Mesodermal cell (in vitro differentiated cells): ENCODE measurements at regions not wholly inside any gene's neighbourhood (a gene's known extent, or its start where the extent isn't known, plus 50 kb on each side); places are given as distances from the start of the nearest gene placed in this dataset.

Experiments
- H3K27ac ChIP-seq: 2 replicates; pipeline ENCODE4 v1.7.0; 2013; ENCODE audit warnings: mild to moderate bottlenecking, low read depth, low read length, moderate library complexity; ENCODE audit not compliant: severe bottlenecking
- H3K36me3 ChIP-seq: 2 replicates; pipeline ENCODE4 v1.7.1; 2013; ENCODE audit warnings: mild to moderate bottlenecking, low read length, moderate library complexity; ENCODE audit not compliant: control insufficient read depth, insufficient read depth
- H3K4me1 ChIP-seq: one replicate; pipeline ENCODE4 v1.7.1; 2013; ENCODE audit warnings: mild to moderate bottlenecking, low read length; ENCODE audit not compliant: insufficient read depth, control insufficient read depth, poor library complexity, severe bottlenecking
- H3K4me3 ChIP-seq: 2 replicates; pipeline ENCODE4 v1.7.0; 2013; ENCODE audit warnings: low read length, control low read depth, mild to moderate bottlenecking; ENCODE audit not compliant: insufficient read depth, poor library complexity, severe bottlenecking; ENCODE audit errors: extremely low read depth
- H3K9me3 ChIP-seq: 2 replicates; pipeline ENCODE4 v1.7.1; 2013; ENCODE audit warnings: mild to moderate bottlenecking, low read length, moderate library complexity; ENCODE audit not compliant: control insufficient read depth
- WGBS, 2 experiments: methylation state at CpG; one replicate each; pipeline ENCODE4 v1.1.5; 2013; ENCODE audit warnings: missing lambda C conversion rate in 2 of 2; ENCODE audit not compliant: insufficient coverage in 2 of 2; 5-methylcytosine and 5-hydroxymethylcytosine counted together

DNA sequence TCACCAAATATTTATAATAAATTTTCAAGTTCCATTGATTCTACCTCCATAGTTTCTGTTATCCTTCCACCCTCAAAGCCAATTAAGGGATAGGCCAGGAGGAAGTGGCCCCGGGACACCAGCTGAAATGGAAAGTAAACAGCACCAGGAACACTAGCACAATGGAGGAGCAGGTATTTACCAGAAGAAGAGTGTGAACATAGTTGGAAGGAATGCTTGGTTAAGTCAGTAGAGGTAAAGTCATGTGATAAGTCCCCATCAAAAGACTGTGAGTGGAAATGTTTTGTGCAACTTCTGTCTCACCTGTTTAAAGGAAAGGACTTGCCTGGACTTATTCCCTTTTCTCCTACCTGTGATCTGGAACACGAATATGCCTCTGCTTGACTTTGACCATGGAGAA, 146.7 kb upstream of the RAI14 start:
- Histone ChIP-seq H3K4me3 (no peak overlapping the region), H3K36me3 (no peaks in the 10 kb centered on the region), H3K27ac (no peak overlapping the region), H3K4me1 (peaks cover 7% of the 10 kb centered on the region), H3K9me3 (no peaks in the 10 kb centered on the region)
- WGBS, 2 experiments, result 80% methylated on average over 2 of the region's 2 CpGs; no CpG with 5 or more reads in 1 of the 2 experiments

DNA sequence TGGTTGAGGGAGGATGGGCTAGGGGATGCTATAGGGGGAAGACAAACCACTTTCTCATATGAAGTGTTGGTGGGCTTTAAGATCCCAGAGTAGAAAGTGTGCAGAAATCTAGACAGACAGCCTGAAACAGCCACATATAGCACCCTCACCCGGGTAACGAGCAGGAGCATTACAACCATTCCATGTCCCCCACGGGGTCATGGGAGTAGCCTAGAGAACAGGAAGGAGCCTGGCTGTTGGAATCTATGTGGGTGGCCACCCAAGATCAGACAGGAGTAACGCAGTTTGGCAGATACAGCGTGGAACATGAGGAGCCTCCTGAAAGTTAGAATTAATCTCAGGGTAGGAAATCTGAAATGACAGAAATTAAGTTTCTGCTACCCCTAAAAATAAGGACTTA, 146.1 kb upstream of the RAI14 start:
- 65 to 69% methylated on average over 3 to 4 of the region's 5 CpGs for WGBS, 2 experiments
- no peak overlapping the region for H3K27ac ChIP-seq
- no peak overlapping the region for H3K4me3 ChIP-seq
- peaks cover 7% of the 10 kb centered on the region for H3K4me1 ChIP-seq
- H3K9me3 ChIP-seq, result no peaks in the 10 kb centered on the region
- no peaks in the 10 kb centered on the region for H3K36me3 ChIP-seq

DNA sequence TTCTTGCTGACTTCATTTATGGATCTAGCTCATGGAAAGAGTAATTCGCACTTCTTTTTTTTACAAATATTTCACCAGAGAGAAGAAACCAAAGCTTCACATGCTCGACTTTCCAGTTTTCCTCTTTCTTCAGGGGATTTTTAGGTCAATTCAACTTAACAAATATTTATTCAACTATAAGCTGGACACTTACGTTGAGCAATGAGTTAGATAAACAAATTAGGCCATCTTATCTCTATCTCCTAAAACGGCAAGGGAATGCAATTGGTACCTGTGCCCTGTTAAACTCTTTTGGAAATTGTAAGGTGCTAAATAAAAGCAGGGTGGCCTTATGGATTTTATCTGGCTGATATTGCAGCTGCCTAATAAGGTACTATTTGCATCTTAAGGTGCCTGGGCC, 145.1 kb upstream of the RAI14 start:
- no peak overlapping the region for H3K4me3 ChIP-seq
- WGBS, 2 experiments, result 76 to 100% methylated on average over 1 to 2 of the region's 4 CpGs
- no peak overlapping the region for H3K27ac ChIP-seq
- no peaks in the 10 kb centered on the region for H3K36me3 ChIP-seq
- peaks cover 7% of the 10 kb centered on the region for H3K4me1 ChIP-seq
- H3K9me3 ChIP-seq, result no peaks in the 10 kb centered on the region

DNA sequence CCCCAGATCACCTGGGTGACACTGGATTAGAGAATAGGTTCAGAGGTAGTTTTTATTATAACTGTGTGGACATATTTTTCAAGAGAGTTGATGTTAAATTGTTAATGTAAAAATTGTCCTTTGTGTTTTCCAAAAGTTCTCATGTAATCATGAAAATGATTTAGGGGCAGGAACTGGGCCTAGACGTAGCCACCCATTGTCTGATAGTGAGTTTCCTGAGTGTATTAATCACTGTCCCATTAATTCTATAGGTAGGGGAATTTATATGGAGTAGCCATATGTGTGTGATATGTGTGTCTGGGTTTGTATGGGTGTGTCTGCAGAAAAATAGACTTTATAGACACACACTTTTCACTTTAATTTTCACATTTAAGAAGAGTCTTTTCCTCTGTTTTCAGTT, 144.6 kb upstream of the RAI14 start:
- H3K4me3 ChIP-seq, result no peak overlapping the region
- no peak overlapping the region for H3K27ac ChIP-seq
- WGBS, 2 experiments, result 83% methylated on average over 1 of the region's 1 CpG; no CpG with 5 or more reads in 1 of the 2 experiments
- peaks cover 7% of the 10 kb centered on the region for H3K4me1 ChIP-seq
- H3K9me3 ChIP-seq, result no peaks in the 10 kb centered on the region
- no peaks in the 10 kb centered on the region for H3K36me3 ChIP-seq

DNA sequence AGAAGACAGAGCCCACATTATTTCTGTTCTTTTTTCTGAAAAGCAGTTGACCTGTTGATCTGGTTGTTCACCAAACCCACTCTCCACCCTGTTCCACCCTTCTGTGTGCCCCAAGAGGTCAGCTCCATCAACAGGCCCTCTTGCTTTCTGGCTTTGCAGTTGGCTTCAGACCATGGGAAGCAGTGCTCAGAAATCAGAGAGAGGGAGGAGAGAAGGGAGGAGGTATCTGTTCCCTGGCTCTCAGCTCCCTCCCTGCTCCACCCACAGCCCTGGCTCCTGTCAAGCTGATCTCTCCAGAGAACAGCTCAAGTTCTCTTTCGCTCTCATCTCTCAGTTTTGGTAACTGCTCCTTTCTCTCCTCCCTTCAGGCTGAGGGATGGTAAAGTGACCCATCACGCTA, 144.2 kb upstream of the RAI14 start:
- H3K36me3 ChIP-seq, result no peaks in the 10 kb centered on the region
- no peak overlapping the region for H3K27ac ChIP-seq
- no peaks in the 10 kb centered on the region for H3K9me3 ChIP-seq
- WGBS, 2 experiments, result 67 to 82% methylated on average over 2 of the region's 2 CpGs
- no peak overlapping the region for H3K4me3 ChIP-seq
- peaks cover 7% of the 10 kb centered on the region for H3K4me1 ChIP-seq

DNA sequence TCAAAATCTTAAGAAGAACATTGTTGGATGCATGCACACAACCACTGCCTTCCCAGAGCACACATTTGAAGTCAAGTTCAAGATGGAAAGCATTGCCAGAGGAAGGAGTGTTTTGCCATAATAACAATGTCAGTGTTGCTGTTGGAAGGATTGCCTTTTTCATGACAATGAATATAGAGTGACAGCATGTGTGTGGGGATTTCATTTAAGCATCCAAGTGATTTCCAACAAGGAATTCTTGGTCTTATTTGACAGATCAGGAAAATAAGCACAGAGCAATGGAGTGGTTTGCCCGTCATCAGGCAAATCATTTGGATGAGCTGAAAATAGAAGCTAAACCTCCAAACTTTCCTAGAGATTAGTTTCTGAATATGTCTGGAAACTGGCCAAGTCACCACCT, 140.0 kb upstream of the RAI14 start:
- Histone ChIP-seq H3K36me3 (no peaks in the 10 kb centered on the region), H3K27ac (no peak overlapping the region), H3K9me3 (no peaks in the 10 kb centered on the region), H3K4me3 (no peak overlapping the region), H3K4me1 (no peaks in the 10 kb centered on the region)
- 90 to 100% methylated on average over 1 of the region's 1 CpG for WGBS, 2 experiments

DNA sequence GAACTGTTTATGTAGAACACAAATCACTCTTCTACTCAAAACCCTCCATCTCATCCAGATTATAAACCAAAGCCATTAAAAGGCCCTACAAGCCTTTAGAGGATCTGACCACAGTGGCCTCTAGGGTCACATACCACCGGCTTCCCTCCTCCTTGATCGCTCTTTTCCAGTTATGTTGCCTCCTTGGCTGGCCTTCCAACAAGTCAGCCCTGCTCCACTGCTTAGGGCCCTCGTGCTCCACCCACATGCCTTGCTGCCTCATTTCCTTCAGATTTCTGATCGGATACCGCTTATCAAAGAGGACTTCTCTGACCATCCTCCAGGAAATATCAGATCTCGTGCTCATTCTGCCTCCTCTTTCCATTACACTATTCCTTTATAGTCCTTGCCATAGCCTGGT, 139.4 kb upstream of the RAI14 start:
- no peaks in the 10 kb centered on the region for H3K9me3 ChIP-seq
- 98 to 100% methylated on average over 5 of the region's 6 CpGs for WGBS, 2 experiments
- H3K4me3 ChIP-seq, result no peak overlapping the region
- no peaks in the 10 kb centered on the region for H3K36me3 ChIP-seq
- no peak overlapping the region for H3K27ac ChIP-seq
- H3K4me1 ChIP-seq, result no peaks in the 10 kb centered on the region

DNA sequence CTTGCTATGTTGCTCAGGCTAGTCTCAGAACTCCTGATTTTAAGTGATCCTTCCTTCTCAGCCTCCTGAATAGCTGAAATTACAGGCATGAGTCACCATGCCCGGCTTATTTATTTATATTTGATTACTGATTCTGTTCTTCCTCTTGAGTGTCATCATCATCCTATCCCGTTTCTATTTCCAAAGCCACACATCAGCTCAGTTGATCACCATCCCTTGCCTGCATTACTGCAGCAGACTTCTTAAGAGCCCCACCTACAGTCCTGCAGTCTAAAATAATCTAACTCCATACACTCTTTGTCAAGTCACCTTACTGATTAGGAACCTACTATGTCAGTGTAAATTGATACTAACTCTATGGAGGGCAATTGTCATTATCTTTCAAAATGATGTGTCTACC, 138.9 kb upstream of the RAI14 start:
- 25 to 75% methylated on average over 1 to 2 of the region's 2 CpGs for WGBS, 2 experiments
- no peak overlapping the region for H3K4me3 ChIP-seq
- H3K9me3 ChIP-seq, result no peaks in the 10 kb centered on the region
- no peak overlapping the region for H3K27ac ChIP-seq
- no peaks in the 10 kb centered on the region for H3K36me3 ChIP-seq
- no peaks in the 10 kb centered on the region for H3K4me1 ChIP-seq

DNA sequence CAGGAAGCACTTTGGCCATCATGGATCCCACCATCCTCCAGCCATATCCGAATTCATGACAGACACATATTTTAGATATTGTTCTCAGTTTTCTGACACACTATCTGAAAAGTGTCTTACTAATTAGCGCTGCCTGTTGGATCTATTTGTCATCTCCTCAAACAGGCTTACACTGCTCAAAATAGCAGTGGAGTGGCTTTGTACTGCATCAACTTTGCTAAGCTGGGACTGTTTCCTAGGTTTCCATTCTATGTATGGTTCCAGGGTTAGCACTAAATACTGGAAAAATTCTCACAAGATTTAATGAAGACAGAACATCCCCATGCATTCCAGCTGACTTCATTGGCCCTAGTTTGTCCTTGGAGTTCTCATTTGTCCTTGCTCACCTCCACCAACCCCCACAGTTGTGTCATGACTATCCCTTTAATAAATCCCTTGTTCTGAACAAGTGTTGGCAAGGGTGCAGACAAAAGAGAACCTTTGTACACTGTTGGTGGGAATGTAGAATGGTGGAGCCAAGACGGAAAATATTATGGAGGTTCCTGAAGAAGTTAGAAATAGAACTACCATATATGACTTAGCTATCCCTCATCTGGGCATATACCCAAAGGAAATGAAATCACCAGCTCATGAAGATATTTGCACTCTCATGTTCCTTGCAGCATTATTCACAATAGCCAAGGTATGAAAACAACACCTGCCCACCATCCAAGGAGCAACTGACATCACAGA, 136.5 kb upstream of the RAI14 start:
- Histone ChIP-seq H3K4me1 (peaks cover 17% of the 10 kb centered on the region), H3K4me3 (no peak overlapping the region), H3K9me3 (no peaks in the 10 kb centered on the region), H3K36me3 (no peaks in the 10 kb centered on the region), H3K27ac (no peak overlapping the region)
- WGBS, 2 experiments, result 83 to 89% methylated on average over 1 of the region's 3 CpGs

DNA sequence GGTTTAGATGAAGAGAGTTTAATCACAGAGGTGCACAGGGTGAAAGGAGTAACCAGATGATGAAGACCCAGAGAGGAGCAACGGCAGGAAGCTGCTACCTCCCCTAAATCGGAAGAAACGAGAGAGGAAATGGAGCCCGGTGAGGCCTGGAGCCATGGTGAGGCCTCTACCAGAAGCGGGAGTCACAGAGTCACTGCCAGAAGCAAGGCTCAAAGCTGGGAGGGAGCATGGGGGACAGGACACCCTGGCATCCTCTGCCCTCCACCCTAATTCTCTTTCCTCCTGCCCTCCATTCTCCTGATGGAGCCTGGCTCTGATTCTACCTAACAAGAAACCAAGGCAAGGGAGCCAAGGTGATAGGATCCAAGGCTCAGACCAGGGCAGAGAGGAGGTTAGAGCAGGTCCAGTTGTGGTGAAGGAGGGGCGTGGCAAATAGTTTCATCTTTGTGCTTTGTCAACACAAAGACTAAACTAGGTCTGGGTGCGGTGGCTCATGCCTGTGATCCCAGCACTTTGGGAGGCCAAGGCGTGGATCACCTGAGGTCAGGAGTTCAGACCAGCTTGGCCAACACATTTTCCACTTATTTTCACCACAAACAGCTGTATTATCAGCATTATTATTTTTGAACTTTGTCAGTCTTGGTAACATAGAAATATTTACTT, 134.4 kb upstream of the RAI14 start:
- H3K4me3 ChIP-seq, result no peak overlapping the region
- no peak overlapping the region for H3K27ac ChIP-seq
- H3K36me3 ChIP-seq, result no peaks in the 10 kb centered on the region
- 88 to 93% methylated on average over 6 to 8 of the region's 8 CpGs for WGBS, 2 experiments
- no peaks in the 10 kb centered on the region for H3K9me3 ChIP-seq
- H3K4me1 ChIP-seq, result peaks cover 17% of the 10 kb centered on the region
